Smooth muscle cell (in vitro differentiated cells): ENCODE measurements at regions not wholly inside any gene's neighbourhood (a gene's known extent, or its start where the extent isn't known, plus 50 kb on each side); places are given as distances from the start of the nearest gene placed in this dataset.

Experiments used
- DNase-seq: peaks from one replicate; lab custom pipeline; 2025; ENCODE audit not compliant: unreplicated experiment; lab: John Stamatoyannopoulos, UW
- H2AFZ ChIP-seq: fragments of 200-600 bp; sonication (generic); 2 replicates; pipeline ENCODE4 v1.6.0; 2016; ENCODE audit warnings: antibody characterized with exemption, low read depth, mild to moderate bottlenecking
- H3F3A ChIP-seq: fragments of 200-600 bp; sonication (generic); 2 replicates; pipeline ENCODE4 v1.6.0; 2017; ENCODE audit warnings: antibody characterized with exemption, low read depth
- H3K27ac ChIP-seq: fragments of 200-600 bp; sonication (generic); 2 replicates; pipeline ENCODE4 v1.5.1; 2016; ENCODE audit warnings: low read depth, mild to moderate bottlenecking
- H3K27me3 ChIP-seq: fragments of 200-600 bp; sonication (generic); 2 replicates; pipeline ENCODE4 v1.6.1; 2016; ENCODE audit warnings: low read depth, mild to moderate bottlenecking
- H3K36me3 ChIP-seq: fragments of 200-600 bp; sonication (generic); 2 replicates; pipeline ENCODE4 v1.5.1; 2016; ENCODE audit warnings: low read depth
- H3K4me1 ChIP-seq: fragments of 200-600 bp; sonication (generic); 2 replicates; pipeline ENCODE4 v1.5.1; 2016; ENCODE audit warnings: low read depth
- H3K4me2 ChIP-seq: fragments of 200-600 bp; sonication (generic); 2 replicates; pipeline ENCODE4 v1.6.0; 2016; ENCODE audit warnings: mild to moderate bottlenecking
- H3K4me3 ChIP-seq: fragments of 200-600 bp; sonication (generic); 2 replicates; pipeline ENCODE4 v1.5.1; 2016; ENCODE audit warnings: mild to moderate bottlenecking
- H3K79me2 ChIP-seq: fragments of 200-600 bp; sonication (generic); 2 replicates; pipeline ENCODE4 v1.6.0; 2016; ENCODE audit warnings: low read depth, mild to moderate bottlenecking
- H3K9ac ChIP-seq: fragments of 200-600 bp; sonication (generic); 2 replicates; pipeline ENCODE4 v1.6.0; 2016; ENCODE audit warnings: low read depth
- H3K9me3 ChIP-seq: fragments of 200-600 bp; sonication (generic); replicated peaks from 2 replicates; pipeline ENCODE4 v1.5.1; 2016; ENCODE audit warnings: low read depth
- H4K20me1 ChIP-seq: fragments of 200-600 bp; sonication (generic); 2 replicates; pipeline ENCODE4 v1.6.0; 2016; ENCODE audit warnings: low read depth
- CTCF ChIP-seq: fragments of 200-600 bp; sonication (generic); IDR thresholded peaks from 2 replicates; pipeline ENCODE4 v1.5.1; 2017; ENCODE audit warnings: borderline replicate concordance, mild to moderate bottlenecking, antibody characterized with exemption; ENCODE audit not compliant: insufficient read depth, poor library complexity, severe bottlenecking
- WGBS: methylation state at CpG from one replicate; pipeline ENCODE4 v1.1.7; 2016; ENCODE audit warnings: low lambda C conversion rate; 5-methylcytosine and 5-hydroxymethylcytosine counted together

GRCh38 chr6:25056130-25056529 is 120.4 kb upstream of the RIPOR2 start:
- H4K20me1 ChIP-seq, result no peaks in the 10 kb centered on the region
- no peaks in the 10 kb centered on the region for H3K9me3 ChIP-seq
- H3K4me1 ChIP-seq, result peaks cover 7% of the 10 kb centered on the region
- no peak for DNase-seq
- H3K4me2 ChIP-seq, result no peak overlapping the region
- no peak overlapping the region for H2AFZ ChIP-seq
- peaks cover 22% of the 10 kb centered on the region for H3F3A ChIP-seq
- H3K79me2 ChIP-seq, result no peaks in the 10 kb centered on the region
- no peak overlapping the region for H3K4me3 ChIP-seq
- no peak overlapping the region for H3K27ac ChIP-seq
- no peaks in the 10 kb centered on the region for H3K36me3 ChIP-seq
- WGBS, result 90% methylated on average over 3 of the region's 3 CpGs
- no peaks in the 10 kb centered on the region for H3K27me3 ChIP-seq
- TF ChIP-seq CTCF, result no peak
- no peak overlapping the region for H3K9ac ChIP-seq

- TF ChIP-seq CTCF, result no peak
- peak overlapping the region; percentile 53 for H2AFZ ChIP-seq
- 80% methylated on average over 7 of the region's 7 CpGs for WGBS
These were observed 121.5 kb upstream of the RIPOR2 start for GRCh38 chr6:25057111-25057905.

GRCh38 chr6:25058441-25058840 is 122.7 kb upstream of the RIPOR2 start:
- Histone ChIP-seq H3K4me1 (peaks cover 15% of the 10 kb centered on the region), H2AFZ (no peak overlapping the region), H3K27me3 (no peaks in the 10 kb centered on the region), H3F3A (peaks cover under 1% of the 10 kb centered on the region), H3K4me3 (no peak overlapping the region), H3K4me2 (no peak overlapping the region), H3K27ac (no peak overlapping the region), H4K20me1 (no peaks in the 10 kb centered on the region), H3K36me3 (no peaks in the 10 kb centered on the region), H3K79me2 (no peaks in the 10 kb centered on the region), H3K9ac (no peak overlapping the region), H3K9me3 (no peaks in the 10 kb centered on the region)
- TF ChIP-seq CTCF, result no peak
- DNase-seq, result no peak
- WGBS, result 97% methylated on average over 5 of the region's 5 CpGs

More at GRCh38 chr6:25057111-25057905, 121.5 kb upstream of the RIPOR2 start:
- Histone ChIP-seq H3K4me1 (peaks cover 15% of the 10 kb centered on the region), H3K36me3 (no peaks in the 10 kb centered on the region), H3K4me3 (no peak overlapping the region), H3K9me3 (no peaks in the 10 kb centered on the region), H3K9ac (no peak overlapping the region), H4K20me1 (no peaks in the 10 kb centered on the region), H3K4me2 (no peak overlapping the region), H3F3A (peaks cover 11% of the 10 kb centered on the region), H3K79me2 (no peaks in the 10 kb centered on the region), H3K27me3 (no peaks in the 10 kb centered on the region), H3K27ac (no peak overlapping the region)
- DNase-seq, result no peak

- TF ChIP-seq CTCF, result no peak
- DNase-seq, result no peak
- Histone ChIP-seq H4K20me1 (no peaks in the 10 kb centered on the region), H3K36me3 (no peaks in the 10 kb centered on the region), H3F3A (no peaks in the 10 kb centered on the region), H3K79me2 (no peaks in the 10 kb centered on the region), H3K27ac (no peak overlapping the region), H3K4me2 (no peak overlapping the region), H3K4me1 (peaks cover 15% of the 10 kb centered on the region), H3K9ac (no peak overlapping the region), H3K9me3 (no peaks in the 10 kb centered on the region), H3K27me3 (no peaks in the 10 kb centered on the region), H2AFZ (no peak overlapping the region), H3K4me3 (no peak overlapping the region)
- 91% methylated on average over 4 of the region's 4 CpGs for WGBS
These were observed 123.2 kb upstream of the RIPOR2 start for GRCh38 chr6:25058941-25059340.
